H9 (cell line): ENCODE measurements at regions not wholly inside any gene's neighbourhood (a gene's known extent, or its start where the extent isn't known, plus 50 kb on each side); places are given as distances from the start of the nearest gene placed in this dataset.

ENCODE experiments used
- DNase-seq: peaks from one replicate; pipeline ENCODE4 v3.0.0-alpha.2; 2017
- H2AFZ ChIP-seq: one replicate; pipeline ENCODE4 v1.6.1; 2013; ENCODE audit warnings: mild to moderate bottlenecking, low read length, control low read depth, moderate library complexity
- H2AK5ac ChIP-seq: 2 replicates; pipeline ENCODE4 v1.6.1; 2013; ENCODE audit warnings: low read length, control low read depth, mixed read lengths; ENCODE audit not compliant: insufficient read length
- H2BK120ac ChIP-seq: one replicate; pipeline ENCODE4 v1.6.1; 2013; ENCODE audit warnings: low read depth, mild to moderate bottlenecking, low read length, control low read depth, inconsistent platforms; ENCODE audit not compliant: poor library complexity, severe bottlenecking
- H2BK12ac ChIP-seq: 2 replicates; pipeline ENCODE4 v1.6.1; 2013; ENCODE audit warnings: low read length, control low read depth, mixed read lengths, low read depth; ENCODE audit not compliant: insufficient read length
- H2BK15ac ChIP-seq: 2 replicates; pipeline ENCODE4 v1.6.1; 2013; ENCODE audit warnings: low read depth, low read length, control low read depth
- H2BK20ac ChIP-seq: one replicate; pipeline ENCODE4 v1.6.1; 2013; ENCODE audit warnings: low read depth, mild to moderate bottlenecking, low read length, control low read depth, inconsistent platforms; ENCODE audit not compliant: poor library complexity, severe bottlenecking
- H2BK5ac ChIP-seq: 2 replicates; pipeline ENCODE4 v1.6.1; 2013; ENCODE audit warnings: low read length, control low read depth, mixed read lengths; ENCODE audit not compliant: insufficient read length
- H3K14ac ChIP-seq: 2 replicates; pipeline ENCODE4 v1.6.1; 2013; ENCODE audit warnings: low read length, control low read depth; ENCODE audit not compliant: insufficient read depth
- H3K18ac ChIP-seq: 2 replicates; pipeline ENCODE4 v1.6.1; 2013; ENCODE audit warnings: low read depth, mild to moderate bottlenecking, mixed read lengths, low read length, control low read depth; ENCODE audit not compliant: insufficient read length
- H3K23ac ChIP-seq: 2 replicates; pipeline ENCODE4 v1.6.1; 2013; ENCODE audit warnings: low read length, control low read depth, mixed read lengths, low read depth; ENCODE audit not compliant: insufficient read length
- H3K23me2 ChIP-seq: 2 replicates; pipeline ENCODE4 v1.6.1; 2013; ENCODE audit warnings: low read depth, mild to moderate bottlenecking, mixed read lengths, low read length, control low read depth; ENCODE audit not compliant: insufficient read length, poor library complexity, severe bottlenecking
- H3K27ac ChIP-seq: 2 replicates; pipeline ENCODE4 v1.5.1; 2013; ENCODE audit warnings: low read length, control low read depth, mixed read lengths, low read depth; ENCODE audit not compliant: insufficient read length
- H3K27me3 ChIP-seq: 2 replicates; pipeline ENCODE4 v1.6.1; 2013; ENCODE audit warnings: low read length, control low read depth, inconsistent platforms; ENCODE audit not compliant: insufficient read depth
- H3K4ac ChIP-seq: 2 replicates; pipeline ENCODE4 v1.6.1; 2013; ENCODE audit warnings: low read depth, mild to moderate bottlenecking, control low read depth, inconsistent platforms, low read length, moderate library complexity
- H3K4me1 ChIP-seq: 2 replicates; pipeline ENCODE4 v1.6.1; 2013; ENCODE audit warnings: low read length, control low read depth, inconsistent platforms; ENCODE audit not compliant: insufficient read depth
- H3K4me2 ChIP-seq: 2 replicates; pipeline ENCODE4 v1.6.1; 2013; ENCODE audit warnings: low read length, control low read depth, mixed read lengths; ENCODE audit not compliant: insufficient read length, insufficient read depth
- H3K56ac ChIP-seq: 2 replicates; pipeline ENCODE4 v1.6.1; 2013; ENCODE audit warnings: low read depth, mild to moderate bottlenecking, mixed read lengths, low read length, control low read depth; ENCODE audit not compliant: insufficient read length
- H3K79me1 ChIP-seq: 2 replicates; pipeline ENCODE4 v1.6.1; 2013; ENCODE audit warnings: low read depth, mild to moderate bottlenecking, moderate library complexity, low read length, control low read depth, inconsistent platforms; ENCODE audit not compliant: insufficient read depth, poor library complexity, severe bottlenecking
- H3K79me2 ChIP-seq: 2 replicates; pipeline ENCODE4 v1.6.1; 2013; ENCODE audit warnings: low read length, control low read depth, inconsistent platforms; ENCODE audit not compliant: insufficient read depth
- H3K9ac ChIP-seq: 2 replicates; pipeline ENCODE4 v1.6.1; 2013; ENCODE audit warnings: low read length, control low read depth, mixed read lengths; ENCODE audit not compliant: insufficient read length; ENCODE audit errors: extremely low read depth
- H3K9me3 ChIP-seq: one replicate; pipeline ENCODE4 v1.6.1; 2013; ENCODE audit warnings: low read depth, low read length, inconsistent platforms; ENCODE audit not compliant: control insufficient read depth
- H3T11ph ChIP-seq: one replicate; pipeline ENCODE4 v1.6.1; 2013; ENCODE audit warnings: mild to moderate bottlenecking, low read length, control low read depth, inconsistent platforms
- H4K20me1 ChIP-seq: one replicate; pipeline ENCODE4 v1.6.1; 2013; ENCODE audit not compliant: control insufficient read depth, insufficient read length, insufficient read depth
- H4K5ac ChIP-seq: 2 replicates; pipeline ENCODE4 v1.6.1; 2013; ENCODE audit warnings: low read depth, mild to moderate bottlenecking, mixed read lengths, low read length, control low read depth; ENCODE audit not compliant: insufficient read length
- H4K8ac ChIP-seq: replicated peaks from 2 replicates; pipeline ENCODE4 v1.6.1; 2013; ENCODE audit warnings: low read length, control low read depth, mixed read lengths, low read depth; ENCODE audit not compliant: insufficient read length
- H4K91ac ChIP-seq: 2 replicates; pipeline ENCODE4 v1.6.1; 2013; ENCODE audit warnings: low read depth, mild to moderate bottlenecking, moderate library complexity, mixed read lengths, low read length, control low read depth; ENCODE audit not compliant: insufficient read length
- H3K27ac Mint-ChIP-seq, 3 experiments: 2 replicates in 2 of 3; 3 replicates in 1 of 3; pipeline ENCODE4 v1.8.0; 2020 to 2021; ENCODE audit warnings: mixed read lengths in 3 of 3, mild to moderate bottlenecking in 1 of 3, moderate library complexity in 1 of 3
- H3K27me3 Mint-ChIP-seq: 2 replicates; pipeline ENCODE4 v1.8.0; 2021; ENCODE audit warnings: low read depth, mild to moderate bottlenecking, moderate library complexity, mixed read lengths
- H3K36me3 Mint-ChIP-seq, 3 experiments: 2 replicates in 2 of 3; 3 replicates in 1 of 3; pipeline ENCODE4 v1.8.0; 2020 to 2021; ENCODE audit warnings: low read depth in 3 of 3, mixed read lengths in 3 of 3; ENCODE audit not compliant: insufficient read depth in 1 of 3
- H3K4me1 Mint-ChIP-seq, 2 experiments: 2 replicates each; pipeline ENCODE4 v1.8.0; 2020; ENCODE audit warnings: mixed read lengths in 2 of 2
- H3K4me3 Mint-ChIP-seq, 2 experiments: 2 replicates in 1 of 2; 3 replicates in 1 of 2; pipeline ENCODE4 v1.8.0; 2020 to 2021; ENCODE audit warnings: mild to moderate bottlenecking in 2 of 2, mixed read lengths in 2 of 2, moderate library complexity in 1 of 2
- H3K9me3 Mint-ChIP-seq, 2 experiments: 2 replicates in 1 of 2; 3 replicates in 1 of 2; pipeline ENCODE4 v1.8.0; 2020; ENCODE audit warnings: mild to moderate bottlenecking in 2 of 2, mixed read lengths in 2 of 2, moderate library complexity in 1 of 2
- TF ChIP-seq, protein P1 (sequence below): fragments of 200-600 bp; sonication (generic); conservative IDR thresholded peaks from 3 replicates; pipeline ENCODE4 v1.8.0; 2021; ENCODE audit warnings: antibody characterized with exemption, mild to moderate bottlenecking

DNA sequence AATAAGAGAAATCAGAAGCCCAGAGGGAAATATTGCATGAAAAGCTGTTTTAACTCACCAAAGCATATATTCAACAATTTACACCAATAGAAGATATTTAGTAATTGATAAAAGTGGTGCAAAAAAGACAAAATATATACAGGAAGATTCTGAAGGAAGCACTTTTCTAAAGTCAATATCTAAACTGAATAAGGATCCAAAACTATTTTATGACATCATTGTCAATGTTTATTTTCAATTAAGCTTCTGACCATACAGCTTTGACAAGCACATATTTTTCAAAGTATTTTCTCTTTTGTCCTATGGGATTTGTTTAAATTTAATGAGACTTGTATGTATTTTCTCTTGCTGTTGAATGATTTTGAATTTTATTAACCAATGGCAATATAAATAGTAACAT, 1716.1 kb downstream of the OLFM4 start:
- no peak overlapping the region for H4K91ac ChIP-seq
- H2BK12ac ChIP-seq: no peak overlapping the region
- no peak overlapping the region for H3K4me3 Mint-ChIP-seq
- H3K79me1 ChIP-seq: no peaks in the 10 kb centered on the region
- H3K9ac ChIP-seq: no peak overlapping the region
- H3K4me1 Mint-ChIP-seq: no peaks in the 10 kb centered on the region
- H2BK5ac ChIP-seq: no peak overlapping the region
- H2BK120ac ChIP-seq: no peak overlapping the region
- no peak overlapping the region for H3K18ac ChIP-seq
- H3K23me2 ChIP-seq: no peaks in the 10 kb centered on the region
- H3K79me2 ChIP-seq: no peaks in the 10 kb centered on the region
- no peak overlapping the region for H3K27ac ChIP-seq
- H4K20me1 ChIP-seq: no peaks in the 10 kb centered on the region
- H3K4me2 ChIP-seq: no peak overlapping the region
- no peak overlapping the region for H3T11ph ChIP-seq
- no peak overlapping the region for H2AK5ac ChIP-seq
- H3K27me3 ChIP-seq: no peaks in the 10 kb centered on the region
- no peak overlapping the region for H2BK20ac ChIP-seq
- H2AFZ ChIP-seq: no peak overlapping the region
- H3K36me3 Mint-ChIP-seq: peaks cover 0 to 4% (median 2%) of the 10 kb centered on the region in 3 experiments; a peak in 4 of 7 replicates
- TF ChIP-seq, protein P1, sequence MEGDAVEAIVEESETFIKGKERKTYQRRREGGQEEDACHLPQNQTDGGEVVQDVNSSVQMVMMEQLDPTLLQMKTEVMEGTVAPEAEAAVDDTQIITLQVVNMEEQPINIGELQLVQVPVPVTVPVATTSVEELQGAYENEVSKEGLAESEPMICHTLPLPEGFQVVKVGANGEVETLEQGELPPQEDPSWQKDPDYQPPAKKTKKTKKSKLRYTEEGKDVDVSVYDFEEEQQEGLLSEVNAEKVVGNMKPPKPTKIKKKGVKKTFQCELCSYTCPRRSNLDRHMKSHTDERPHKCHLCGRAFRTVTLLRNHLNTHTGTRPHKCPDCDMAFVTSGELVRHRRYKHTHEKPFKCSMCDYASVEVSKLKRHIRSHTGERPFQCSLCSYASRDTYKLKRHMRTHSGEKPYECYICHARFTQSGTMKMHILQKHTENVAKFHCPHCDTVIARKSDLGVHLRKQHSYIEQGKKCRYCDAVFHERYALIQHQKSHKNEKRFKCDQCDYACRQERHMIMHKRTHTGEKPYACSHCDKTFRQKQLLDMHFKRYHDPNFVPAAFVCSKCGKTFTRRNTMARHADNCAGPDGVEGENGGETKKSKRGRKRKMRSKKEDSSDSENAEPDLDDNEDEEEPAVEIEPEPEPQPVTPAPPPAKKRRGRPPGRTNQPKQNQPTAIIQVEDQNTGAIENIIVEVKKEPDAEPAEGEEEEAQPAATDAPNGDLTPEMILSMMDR: no peak
- H3K9me3 ChIP-seq: no peaks in the 10 kb centered on the region
- no peak overlapping the region for H4K5ac ChIP-seq
- no peaks in the 10 kb centered on the region for H3K27me3 Mint-ChIP-seq
- H3K4me1 ChIP-seq: no peaks in the 10 kb centered on the region
- H3K9me3 Mint-ChIP-seq: peaks cover 6% of the 10 kb centered on the region in 2 experiments; a peak in 3 of 5 replicates
- no peak overlapping the region for H3K23ac ChIP-seq
- no peak overlapping the region for H3K56ac ChIP-seq
- H3K4ac ChIP-seq: no peak overlapping the region
- no peak overlapping the region for H3K27ac Mint-ChIP-seq
- no peak for DNase-seq
- H3K14ac ChIP-seq: no peak overlapping the region
- H2BK15ac ChIP-seq: no peak overlapping the region
- no peak overlapping the region for H4K8ac ChIP-seq
